ENCODE measurements at regions not wholly inside any gene's neighbourhood (a gene's known extent, or its start where the extent isn't known, plus 50 kb on each side); places are given as distances from the start of the nearest gene placed in this dataset.
"Not testable (repeated sequence)": the region's sequence is repeated elsewhere in the genome, so short reads cannot be mapped to it uniquely, and the experiment has no call there.

DNA sequence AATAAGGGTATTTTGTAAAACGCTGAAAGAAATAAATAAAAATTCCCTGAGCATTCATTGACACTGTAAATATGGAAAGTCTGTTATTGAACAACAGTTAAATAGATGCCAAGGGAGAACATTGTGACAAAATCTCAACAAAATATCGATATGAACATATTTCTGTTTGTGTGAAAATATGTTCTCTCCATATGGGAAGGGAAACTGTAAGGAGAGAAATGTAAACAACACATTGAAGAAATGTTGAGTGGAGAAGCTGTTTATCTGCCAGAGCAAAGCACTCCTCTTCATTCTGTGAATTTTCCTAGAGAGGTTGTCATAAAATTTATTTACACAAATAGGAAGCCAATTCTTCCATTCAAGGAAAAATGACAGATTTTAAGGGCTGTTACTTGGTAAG is 57.1 kb upstream of the EOMES start:
- DNase-seq, result no peak

DNA sequence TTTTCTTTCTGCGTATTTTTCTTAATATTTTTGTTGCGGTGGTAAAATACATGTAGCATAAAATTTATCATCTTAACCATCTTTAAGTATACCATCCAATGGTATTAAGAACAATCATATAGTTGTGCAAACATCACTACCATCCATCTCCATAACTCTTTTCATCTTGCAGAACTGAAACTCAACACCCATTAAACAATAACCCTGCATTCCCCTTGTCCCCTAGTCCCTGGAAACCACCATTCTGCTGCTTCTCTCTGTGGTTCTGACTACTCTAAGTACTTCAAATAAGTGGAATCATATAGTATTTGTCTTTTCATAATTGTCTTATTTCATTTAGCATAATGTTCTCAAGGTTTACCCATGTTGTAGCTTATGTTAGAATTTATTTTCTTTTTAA is 67.3 kb upstream of the EOMES start:
- no peak for DNase-seq

GRCh38 chr3:27791956-27792355 is 69.8 kb upstream of the EOMES start:
- DNase-seq, result no peak

DNA sequence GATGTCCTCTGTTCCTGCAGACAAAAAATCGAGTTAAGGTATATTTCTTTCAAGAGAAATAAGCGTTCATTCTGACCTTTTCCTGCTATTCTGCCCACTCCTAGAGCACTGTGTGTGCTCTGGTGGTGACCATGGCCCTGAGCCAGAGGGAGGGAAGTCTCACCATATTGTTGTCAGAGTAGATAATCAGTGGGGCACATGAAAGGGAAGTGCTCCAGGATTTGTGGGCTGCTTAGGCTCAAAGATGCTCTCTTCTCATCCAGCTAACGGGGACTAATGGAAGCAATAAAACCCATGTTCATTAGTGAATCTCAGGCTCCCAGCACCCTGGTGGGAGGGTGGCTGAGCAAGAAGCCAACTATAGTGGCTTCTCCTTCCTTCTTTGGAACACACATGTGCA is 70.7 kb upstream of the EOMES start:
- DNase-seq, result no peak

DNA sequence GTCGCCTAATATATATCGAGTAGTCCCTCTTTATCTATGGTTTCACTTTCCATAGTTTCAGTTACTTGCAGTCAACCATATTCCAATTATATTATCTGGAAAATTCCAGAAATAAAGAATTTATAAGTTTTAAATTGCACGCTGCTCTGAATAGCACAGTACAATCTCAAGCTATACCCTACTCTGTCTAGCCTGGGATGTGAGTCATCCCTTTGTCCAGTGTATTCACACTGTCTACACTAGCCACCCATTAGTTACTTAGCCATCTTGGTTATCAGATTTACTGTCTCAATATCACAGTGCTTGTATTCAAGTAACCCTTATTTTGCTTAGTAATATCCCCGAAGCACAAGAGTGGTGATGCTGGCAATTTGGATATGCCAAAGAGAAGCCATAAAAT is 72.1 kb upstream of the EOMES start:
- no peak for DNase-seq

DNA sequence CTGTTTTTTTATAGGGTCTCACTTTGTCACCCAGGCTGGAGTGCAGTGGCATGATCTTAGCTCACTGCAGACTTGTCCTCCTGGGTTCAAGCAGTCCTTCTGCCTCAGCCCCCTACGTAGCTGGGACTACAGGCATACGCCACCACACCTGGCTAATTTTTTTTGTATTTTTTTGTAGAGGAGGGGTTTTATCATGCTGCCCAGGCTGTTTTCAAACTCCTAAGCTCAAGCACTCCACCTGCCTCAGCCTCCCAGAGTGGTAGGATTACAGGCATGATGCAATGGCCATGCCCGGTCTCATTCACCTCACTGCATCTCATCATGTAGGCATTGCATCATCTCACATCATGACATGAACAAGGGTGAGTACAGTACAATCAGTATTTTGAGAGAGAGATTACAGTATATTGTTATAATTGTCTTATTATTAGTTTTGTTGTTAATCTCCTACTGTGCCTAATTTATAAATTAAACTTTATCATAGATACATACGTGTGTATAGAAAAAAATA is 74.3 kb upstream of the EOMES start:
- no peak for DNase-seq

DNA sequence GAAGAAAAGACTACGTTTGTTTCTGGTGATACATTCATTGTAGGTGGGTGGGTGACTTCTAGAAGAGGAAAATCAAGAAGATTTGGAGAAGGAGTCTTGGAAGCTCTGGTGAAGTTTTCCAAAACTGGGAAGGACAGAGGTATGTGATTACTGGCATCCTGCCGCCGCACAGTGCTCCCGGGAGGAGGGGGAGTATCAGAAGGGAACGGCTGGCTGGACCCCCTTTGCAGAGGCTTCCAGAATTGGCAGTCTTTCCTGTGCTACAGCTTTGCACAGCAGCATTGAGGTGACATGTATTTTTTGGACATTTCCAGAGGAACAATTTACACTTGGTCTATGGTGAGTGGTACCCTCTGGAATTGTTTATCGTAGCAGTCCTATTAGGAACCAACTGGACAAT is 75.7 kb upstream of the EOMES start:
- DNase-seq, result no peak

DNA sequence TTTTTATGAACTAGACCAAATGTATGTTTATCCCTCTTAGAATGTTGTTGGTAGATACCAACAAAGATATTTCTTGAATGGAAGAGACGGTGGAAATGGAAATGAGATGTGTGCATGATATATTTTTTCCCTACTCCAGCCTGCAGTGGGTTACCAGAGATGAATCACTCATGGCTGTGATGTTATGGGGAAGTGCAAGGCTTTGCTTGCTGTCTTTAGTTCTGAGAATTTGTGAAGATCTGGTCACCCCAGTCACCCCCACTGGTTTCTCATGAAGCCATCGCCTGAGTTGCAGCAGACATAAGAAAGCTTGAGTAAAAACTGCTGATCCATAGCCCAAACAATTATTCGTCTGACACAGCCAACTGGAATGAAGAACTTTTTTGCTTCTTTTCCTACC is 78.1 kb upstream of the EOMES start:
- no peak for DNase-seq

- no peak for DNase-seq
These were observed 80.3 kb upstream of the EOMES start for GRCh38 chr3:27802425-27802824.

DNA sequence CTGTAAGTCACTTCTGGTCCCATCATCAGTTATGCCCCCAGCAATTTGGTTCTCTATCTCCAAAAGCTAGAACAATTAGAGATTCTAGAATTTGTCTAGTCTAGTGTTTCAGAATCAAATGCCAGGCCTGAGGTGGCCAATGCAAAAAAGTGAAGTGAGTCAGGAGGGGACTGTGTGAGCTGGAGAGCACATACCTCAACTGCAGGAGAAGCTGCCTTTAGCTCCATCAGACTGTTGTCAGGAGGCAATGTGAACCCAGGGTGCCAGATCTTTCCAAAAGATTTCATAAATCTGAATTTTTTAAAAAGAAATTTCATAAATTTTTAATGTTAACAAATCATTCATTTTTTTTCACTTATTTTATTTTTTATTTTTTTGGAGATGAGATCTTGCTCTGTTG is 80.7 kb upstream of the EOMES start:
- no peak for DNase-seq

GRCh38 chr3:27805282-27805681 is 83.2 kb upstream of the EOMES start:
- no peak for DNase-seq

DNA sequence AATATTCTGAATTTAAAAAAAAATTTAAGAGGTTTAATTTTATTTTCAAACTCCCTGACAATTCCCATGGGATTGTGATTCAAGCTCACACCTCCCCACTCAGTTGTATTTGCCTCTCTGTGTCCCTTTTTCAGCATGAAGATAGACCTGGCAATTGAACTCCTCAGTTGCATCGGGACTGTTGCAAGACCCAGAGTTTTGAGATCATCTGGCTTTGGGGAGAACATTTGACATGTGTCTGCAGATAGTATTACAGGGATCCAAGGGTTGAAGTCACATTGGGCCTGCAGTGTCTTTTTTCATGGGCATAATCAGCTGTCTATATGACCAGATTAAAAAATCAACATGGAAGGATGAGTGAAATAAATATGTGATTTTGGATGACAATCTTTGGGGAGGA is 91.1 kb upstream of the EOMES start:
- DNase-seq, result no peak

- DNase-seq, result not testable (repeated sequence)
These were observed 99.5 kb upstream of the EOMES start for GRCh38 chr3:27821609-27822008.

GRCh38 chr3:27824312-27825200 is 102.4 kb upstream of the EOMES start:
- DNase-seq, result no peak

GRCh38 chr3:27826448-27826847 is 104.3 kb upstream of the EOMES start:
- DNase-seq, result no peak

DNA sequence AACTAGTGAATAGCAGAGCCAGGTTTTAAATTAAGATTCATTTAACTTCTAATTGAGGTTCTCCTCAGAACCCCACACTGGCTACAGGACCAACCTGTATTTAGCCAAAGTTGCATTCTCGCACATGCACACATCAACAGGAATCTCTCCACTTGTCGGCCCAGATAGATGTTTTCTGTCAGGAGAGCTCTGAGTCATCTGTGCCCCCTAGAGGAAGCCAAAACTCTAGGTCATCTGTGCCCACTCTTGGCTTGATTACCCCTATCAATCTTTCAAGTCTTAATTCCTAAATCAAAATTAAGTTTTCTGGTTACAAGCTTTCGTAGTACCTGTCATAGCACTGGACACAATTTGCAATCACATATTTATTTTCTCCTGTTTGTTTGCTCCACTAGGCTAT is 104.9 kb upstream of the EOMES start:
- DNase-seq, result no peak

DNA sequence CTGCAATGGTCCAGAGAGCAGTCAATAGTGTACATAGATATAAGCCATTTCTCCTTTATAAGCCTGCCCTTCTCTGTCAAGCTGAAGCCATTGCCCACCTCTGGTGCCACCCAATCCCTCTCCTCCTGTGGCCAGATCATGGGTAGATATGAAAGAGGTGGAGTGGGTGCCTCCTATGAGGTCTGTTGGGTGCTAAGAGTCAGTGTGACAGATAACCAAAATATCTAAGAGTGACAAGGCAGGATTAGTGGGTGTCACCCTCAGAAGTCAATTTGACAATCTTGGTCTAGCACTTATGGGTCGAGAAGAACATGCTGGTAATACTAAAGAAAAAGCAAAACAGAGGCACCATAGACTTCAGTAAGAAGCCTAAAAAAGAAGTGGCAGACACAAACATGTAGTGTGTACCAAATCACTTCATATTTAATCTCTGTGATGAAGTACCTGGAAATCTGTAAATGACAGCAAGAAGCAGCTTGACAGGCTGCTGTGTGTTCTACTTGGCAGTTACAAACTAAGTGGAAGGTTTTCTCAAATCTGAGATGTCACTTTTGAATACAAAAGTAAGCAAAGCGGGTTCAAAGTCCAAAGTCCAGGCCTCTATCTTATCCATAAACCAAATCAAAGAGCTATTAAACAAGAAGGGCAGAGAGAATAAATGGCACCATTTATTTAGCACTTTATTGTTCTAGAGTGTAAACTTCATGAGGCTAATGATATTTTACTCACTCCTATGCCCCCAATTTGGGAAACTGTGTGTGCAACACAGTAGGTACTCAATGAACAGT is 118.9 kb upstream of the EOMES start:
- DNase-seq, result no peak

GRCh38 chr3:27844052-27844675 is 122.0 kb upstream of the EOMES start:
- no peak for DNase-seq

GRCh38 chr3:27847697-27848096 is 125.6 kb upstream of the EOMES start:
- DNase-seq, result no peak

DNA sequence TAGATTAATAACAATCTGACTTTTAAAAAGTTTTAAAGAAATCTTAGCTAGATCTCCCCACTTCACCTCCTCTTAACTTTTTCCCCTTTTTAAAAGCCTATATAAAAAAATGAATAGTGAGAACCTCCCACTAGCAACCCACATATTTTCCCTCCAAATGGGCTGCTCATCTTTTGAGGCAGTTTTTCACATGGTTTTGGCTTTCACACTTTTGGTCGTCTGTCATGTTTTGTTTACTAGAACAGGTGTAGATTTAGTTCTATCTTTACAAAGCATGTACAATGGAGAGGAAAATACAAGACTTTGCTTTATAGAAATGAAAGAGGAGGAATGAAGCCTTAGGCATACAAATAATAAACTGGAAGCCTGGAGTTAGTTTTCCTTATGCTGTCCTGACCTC is 126.7 kb upstream of the EOMES start:
- DNase-seq, result no peak

DNA sequence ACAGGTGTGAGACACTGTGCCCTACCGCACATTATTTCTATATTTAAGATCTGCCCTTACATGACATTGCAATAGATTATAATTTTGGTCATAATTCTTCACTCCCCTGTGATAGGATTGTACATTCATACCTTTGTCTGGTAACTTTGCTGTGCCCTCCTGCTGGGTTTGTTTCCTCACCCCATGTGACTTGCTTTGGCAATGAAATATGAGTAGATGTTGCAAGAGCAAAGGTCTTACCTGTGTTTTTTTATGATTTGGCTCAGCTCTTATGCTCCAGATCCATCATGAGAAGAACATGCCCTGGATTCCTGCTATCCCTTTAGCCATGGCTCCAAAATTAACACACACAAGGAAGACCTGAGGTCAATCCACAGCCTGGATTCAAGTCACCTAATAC is 137.7 kb upstream of the EOMES start:
- no peak for DNase-seq

DNA sequence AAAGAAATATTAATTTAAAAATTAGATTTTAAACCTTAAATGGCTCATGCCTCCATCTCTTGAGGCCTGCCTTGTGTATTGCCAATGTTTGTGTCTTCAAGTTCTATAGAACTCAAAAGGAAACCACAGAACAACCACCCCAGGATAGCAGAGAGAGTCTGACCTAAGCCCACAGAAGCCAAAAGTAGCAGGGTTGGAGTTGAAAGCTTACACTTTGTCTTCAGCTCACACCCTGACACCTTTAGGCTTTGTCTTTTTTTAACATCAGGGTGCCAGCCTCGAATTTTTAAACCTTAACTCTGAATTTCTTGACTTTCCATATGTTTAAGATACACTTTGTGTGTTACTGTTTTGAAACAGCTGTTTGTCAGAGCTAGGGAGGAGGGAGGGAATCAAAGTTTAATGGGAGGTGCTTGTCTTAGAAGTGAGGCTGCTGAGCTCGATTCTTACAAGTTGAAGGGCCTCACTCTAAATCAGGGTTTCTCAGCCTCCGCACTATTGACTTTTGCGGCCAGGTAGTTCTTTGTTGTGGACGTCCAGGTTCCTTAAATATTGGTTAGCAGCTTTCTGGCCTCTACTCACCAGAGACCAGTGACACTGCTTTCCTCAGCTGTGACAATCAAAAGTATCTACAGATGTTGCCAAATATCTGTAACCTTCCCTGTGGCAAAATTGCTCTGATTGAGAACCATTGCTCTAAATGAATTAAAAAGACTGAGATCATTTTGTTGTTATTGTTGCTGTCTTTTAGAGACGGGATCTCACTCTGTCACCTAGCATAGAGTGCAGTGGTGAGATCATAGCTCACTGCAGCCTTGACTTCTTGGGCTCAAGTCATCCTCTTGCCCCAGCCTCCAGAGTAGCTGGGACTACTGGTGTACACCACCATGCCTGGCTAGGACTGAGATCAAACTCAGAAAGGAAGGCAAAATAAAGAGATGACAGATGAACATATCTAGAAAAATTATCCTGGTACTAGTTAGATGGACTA is 139.2 kb upstream of the EOMES start:
- DNase-seq, result no peak
